HCT116 (cell line): ENCODE measurements at regions not wholly inside any gene's neighbourhood (a gene's known extent, or its start where the extent isn't known, plus 50 kb on each side); places are given as distances from the start of the nearest gene placed in this dataset.

Experiments used
- ATAC-seq: fragments of 200-7000 bp; cut with Tn5 transposase; 2 replicates; pipeline ENCODE4 v1.9.1; 2020; ENCODE audit warnings: mild to moderate bottlenecking, moderate library complexity
- BruUV-seq: library from RNA; stranded (reverse); fragments of 400-500 nt; replicated peaks from 2 replicates; lab custom pipeline; 2021; lab: Mats Ljungman, UMichigan
- CTCF ChIA-PET: fragments of 300-600 bp; sonication (Branson Sonifier 250); formaldehyde crosslinking; loops from one replicate; lab custom pipeline; 2021; ENCODE audit warnings: antibody characterized with exemption; lab: Charles Lee
- POLR2A ChIA-PET: fragments of 300-600, 350-600 bp; sonication (Branson Sonifier 250); formaldehyde crosslinking; loops from one replicate; lab custom pipeline; 2021; ENCODE audit warnings: antibody characterized with exemption; lab: Charles Lee
- RAD21 ChIA-PET, 2 experiments: fragments of 300-600 bp; sonication (Branson Sonifier 250); formaldehyde crosslinking; loops; one replicate each; lab custom pipeline; 2023; ENCODE audit warnings: low total read pairs in 2 of 2; ENCODE audit not compliant: uncharacterized antibody in 2 of 2, unreplicated experiment in 2 of 2, low non-redundant PET in 1 of 2; lab: Charles Lee
- DNase-seq: peaks from one replicate; pipeline ENCODE4 v3.0.0-alpha.2; 2010; ENCODE audit warnings: low read depth, low spot score
- H2AFZ ChIP-seq: fragments of 200-600 bp; shearing (Covaris generic), sonication (generic); 2 replicates; pipeline ENCODE4 v1.6.1; 2017; ENCODE audit warnings: low read depth, mixed run types, mixed read lengths, antibody characterized with exemption, low read length; ENCODE audit not compliant: poor library complexity, severe bottlenecking
- H3K27ac ChIP-seq: 2 replicates; pipeline ENCODE4 v1.5.1; 2012; ENCODE audit warnings: low read depth, low read length
- H3K27me3 ChIP-seq: fragments of 200-600 bp; sonication (generic); 2 replicates; pipeline ENCODE4 v1.6.1; 2016; ENCODE audit warnings: mixed run types, low read length, mixed read lengths; ENCODE audit not compliant: insufficient read depth
- H3K36me3 ChIP-seq, 2 experiments: fragments of 200-500 bp in 1 of 2; fragments of 200-600 bp in 1 of 2; sonication (Bioruptor generic) in 1 of 2; sonication (generic) in 1 of 2; 2 replicates each; pipeline versions ENCODE4 v1.5.1 to v1.6.1; 2014 to 2016; ENCODE audit warnings: low read length in 2 of 2, inconsistent platforms in 1 of 2, mixed read lengths in 1 of 2, mixed run types in 1 of 2; ENCODE audit not compliant: insufficient read depth in 2 of 2, control insufficient read depth in 1 of 2
- H3K4me1 ChIP-seq, 2 experiments: fragments of 200-600 bp in 1 of 2; sonication (generic) in 1 of 2; 2 replicates each; pipeline versions ENCODE4 v1.5.1 to v1.6.1; 2012 to 2017; ENCODE audit warnings: low read length in 2 of 2, inconsistent platforms in 1 of 2, mild to moderate bottlenecking in 1 of 2, mixed read lengths in 1 of 2, mixed run types in 1 of 2, moderate library complexity in 1 of 2; ENCODE audit not compliant: insufficient read depth in 2 of 2, control insufficient read depth in 1 of 2
- H3K4me2 ChIP-seq: fragments of 200-600 bp; sonication (generic); 2 replicates; pipeline ENCODE4 v1.6.1; 2017; ENCODE audit warnings: mixed run types, low read length, mixed read lengths
- H3K4me3 ChIP-seq, 2 experiments: fragments of 200-600 bp in 1 of 2; sonication (generic) in 1 of 2; replicated peaks in 1 of 2; 2 replicates each; pipeline ENCODE4 v1.5.1; 2011 to 2016; ENCODE audit warnings: low read length in 2 of 2, control low read depth in 1 of 2, low read depth in 1 of 2, mild to moderate bottlenecking in 1 of 2, mixed read lengths in 1 of 2, mixed run types in 1 of 2
- H3K79me2 ChIP-seq: fragments of 200-600 bp; sonication (generic); 2 replicates; pipeline ENCODE4 v1.6.1; 2017; ENCODE audit warnings: mild to moderate bottlenecking, mixed run types, low read length, moderate library complexity, mixed read lengths; ENCODE audit not compliant: insufficient read depth
- H3K9ac ChIP-seq: fragments of 200-600 bp; sonication (generic); 2 replicates; pipeline ENCODE4 v1.6.1; 2016; ENCODE audit warnings: low read length, mixed read lengths
- H3K9me2 ChIP-seq: fragments of 200-600 bp; sonication (generic), shearing (Covaris generic); 2 replicates; pipeline ENCODE4 v1.6.1; 2017; ENCODE audit warnings: mixed run types, mild to moderate bottlenecking, moderate library complexity; ENCODE audit not compliant: insufficient read depth
- H3K9me3 ChIP-seq, 2 experiments: fragments of 200-500 bp in 1 of 2; fragments of 200-600 bp in 1 of 2; sonication (Bioruptor generic) in 1 of 2; sonication (generic) in 1 of 2; 2 replicates each; pipeline ENCODE4 v1.6.1; 2014 to 2017; ENCODE audit warnings: low read length in 2 of 2, mixed read lengths in 2 of 2, inconsistent platforms in 1 of 2, low read depth in 1 of 2, mild to moderate bottlenecking in 1 of 2, mixed run types in 1 of 2, moderate library complexity in 1 of 2; ENCODE audit not compliant: control insufficient read depth in 1 of 2, insufficient read depth in 1 of 2
- H4K20me1 ChIP-seq: fragments of 200-600 bp; sonication (generic), shearing (Covaris generic); 2 replicates; pipeline ENCODE4 v1.6.1; 2017; ENCODE audit warnings: mixed run types, mild to moderate bottlenecking, moderate library complexity; ENCODE audit not compliant: insufficient read depth
- CEBPB ChIP-seq: IDR thresholded peaks from 2 replicates; pipeline ENCODE4 v1.6.1; 2012; ENCODE audit warnings: low read depth
- CTCF ChIP-seq, 3 experiments: fragments of 200-600 bp in 1 of 3; sonication (generic) in 1 of 3; IDR thresholded peaks in 2 of 3; conservative IDR thresholded peaks in 1 of 3; 2 replicates each; pipeline ENCODE4 v1.5.1; 2012 to 2017; ENCODE audit warnings: low read depth in 2 of 3, low read length in 2 of 3, antibody characterized with exemption in 1 of 3, borderline replicate concordance in 1 of 3, control low read depth in 1 of 3, mild to moderate bottlenecking in 1 of 3, mixed read lengths in 1 of 3, mixed run types in 1 of 3, moderate library complexity in 1 of 3; ENCODE audit not compliant: insufficient read depth in 1 of 3
- ELF1 ChIP-seq: IDR thresholded peaks from 2 replicates; pipeline ENCODE4 v1.6.1; 2012; ENCODE audit warnings: low read depth, borderline replicate concordance
- EZH2 ChIP-seq: fragments of 200-600 bp; sonication (generic); IDR thresholded peaks from 2 replicates; pipeline ENCODE4 v1.6.1; 2017; ENCODE audit warnings: antibody characterized with exemption, mixed run types
- FOSL1 ChIP-seq: IDR thresholded peaks from 2 replicates; pipeline ENCODE4 v1.6.1; 2012; ENCODE audit warnings: low read depth
- MAX ChIP-seq: IDR thresholded peaks from 2 replicates; pipeline ENCODE4 v1.6.1; 2012
- RAD21 ChIP-seq: IDR thresholded peaks from 2 replicates; pipeline ENCODE4 v1.6.1; 2012; ENCODE audit warnings: low read depth, mild to moderate bottlenecking
- REST ChIP-seq: IDR thresholded peaks from 2 replicates; pipeline ENCODE4 v1.6.1; 2012; ENCODE audit warnings: low read depth
- SIN3A ChIP-seq: IDR thresholded peaks from 2 replicates; pipeline ENCODE4 v1.6.1; 2012; ENCODE audit warnings: low read depth
- SP1 ChIP-seq: IDR thresholded peaks from 2 replicates; pipeline ENCODE4 v1.6.1; 2012; ENCODE audit warnings: low read depth
- YY1 ChIP-seq: IDR thresholded peaks from 2 replicates; pipeline ENCODE4 v1.6.1; 2011; ENCODE audit warnings: low read length, low read depth, moderate library complexity, mild to moderate bottlenecking; ENCODE audit not compliant: insufficient replicate concordance; ENCODE audit errors: extremely low read depth
- ZNF274 ChIP-seq: fragments of 200-500 bp; sonication (Bioruptor generic); IDR thresholded peaks from 2 replicates; pipeline ENCODE4 v1.6.1; 2014; ENCODE audit warnings: mild to moderate bottlenecking, low read depth, low read length, inconsistent platforms
- intact Hi-C: fragments of 100-400 bp; cut with micrococcal nuclease; formaldehyde crosslinking; loops from 2 replicates; pipeline ENCODE4 v1.10.0; 2022
- TF ChIP-seq, protein P1 (sequence below): IDR thresholded peaks from 2 replicates; pipeline ENCODE4 v1.6.1; 2011; ENCODE audit warnings: mild to moderate bottlenecking, low read length, moderate library complexity; ENCODE audit not compliant: insufficient replicate concordance; ENCODE audit errors: extremely low read depth

- Histone ChIP-seq H3K9ac (no peak overlapping the region), H3K79me2 (no peaks in the 10 kb centered on the region), H3K9me2 (no peaks in the 10 kb centered on the region), H3K27me3 (peaks cover 26% of the 10 kb centered on the region), H3K27ac (no peak overlapping the region), H4K20me1 (no peaks in the 10 kb centered on the region), H3K4me2 (no peak overlapping the region), H3K36me3 (no peaks in the 10 kb centered on the region), H3K4me3 (no peak overlapping the region), H2AFZ (no peak overlapping the region), H3K9me3 (no peaks in the 10 kb centered on the region), H3K4me1 (no peaks in the 10 kb centered on the region)
- POLR2A ChIA-PET: no interaction called here
- DNase-seq: no peak
- intact Hi-C loops: no loop called here
- no TSS peak for BruUV-seq
- CTCF ChIA-PET: no interaction called here
- RAD21 ChIA-PET: no interaction called here
- no peak for ATAC-seq
- TF ChIP-seq, protein P1, sequence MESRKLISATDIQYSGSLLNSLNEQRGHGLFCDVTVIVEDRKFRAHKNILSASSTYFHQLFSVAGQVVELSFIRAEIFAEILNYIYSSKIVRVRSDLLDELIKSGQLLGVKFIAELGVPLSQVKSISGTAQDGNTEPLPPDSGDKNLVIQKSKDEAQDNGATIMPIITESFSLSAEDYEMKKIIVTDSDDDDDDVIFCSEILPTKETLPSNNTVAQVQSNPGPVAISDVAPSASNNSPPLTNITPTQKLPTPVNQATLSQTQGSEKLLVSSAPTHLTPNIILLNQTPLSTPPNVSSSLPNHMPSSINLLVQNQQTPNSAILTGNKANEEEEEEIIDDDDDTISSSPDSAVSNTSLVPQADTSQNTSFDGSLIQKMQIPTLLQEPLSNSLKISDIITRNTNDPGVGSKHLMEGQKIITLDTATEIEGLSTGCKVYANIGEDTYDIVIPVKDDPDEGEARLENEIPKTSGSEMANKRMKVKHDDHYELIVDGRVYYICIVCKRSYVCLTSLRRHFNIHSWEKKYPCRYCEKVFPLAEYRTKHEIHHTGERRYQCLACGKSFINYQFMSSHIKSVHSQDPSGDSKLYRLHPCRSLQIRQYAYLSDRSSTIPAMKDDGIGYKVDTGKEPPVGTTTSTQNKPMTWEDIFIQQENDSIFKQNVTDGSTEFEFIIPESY: no peak
- no peak for TF ChIP-seq SP1
- no peak for TF ChIP-seq ZNF274
- no peak for TF ChIP-seq CEBPB
- TF ChIP-seq FOSL1: no peak
- no peak for TF ChIP-seq MAX
- no peak for TF ChIP-seq CTCF (IDR thresholded peaks at IDR 0.05 in 2 of 3, conservative IDR thresholded peaks at IDR 0.05 in 1 of 3; ENCODE audit: borderline replicate concordance in 1 of 3, insufficient read depth in 1 of 3, low read depth in 2 of 3, low read length in 2 of 3)
- TF ChIP-seq REST: no peak
- TF ChIP-seq YY1: no peak
- no peak for TF ChIP-seq EZH2
- TF ChIP-seq SIN3A: no peak
- no peak for TF ChIP-seq RAD21
- no peak for TF ChIP-seq ELF1
These were observed 138.4 kb upstream of the KIF2A start for GRCh38 chr5:62167561-62168057.
